Neural progenitor cell (in vitro differentiated cells): ENCODE measurements at regions not wholly inside any gene's neighbourhood (a gene's known extent, or its start where the extent isn't known, plus 50 kb on each side); places are given as distances from the start of the nearest gene placed in this dataset.

Experiments
- DNase-seq: peaks from one replicate; pipeline ENCODE4 v3.0.0-alpha.2; 2016; ENCODE audit warnings: low spot score
- H2AFZ ChIP-seq: fragments of 200-600 bp; sonication (generic); replicated peaks from 2 replicates; pipeline ENCODE4 v1.6.1; 2016; ENCODE audit warnings: antibody characterized with exemption
- H3F3A ChIP-seq: fragments of 200-600 bp; sonication (generic); 2 replicates; pipeline ENCODE4 v1.6.1; 2016; ENCODE audit warnings: antibody characterized with exemption, low read depth
- H3K27ac ChIP-seq: fragments of 200-600 bp; sonication (generic); 2 replicates; pipeline ENCODE4 v1.5.1; 2016; ENCODE audit warnings: mild to moderate bottlenecking
- H3K27me3 ChIP-seq: fragments of 200-600 bp; sonication (generic); 2 replicates; pipeline ENCODE4 v1.6.1; 2016; ENCODE audit warnings: mild to moderate bottlenecking, moderate library complexity
- H3K36me3 ChIP-seq: fragments of 200-600 bp; sonication (generic); 2 replicates; pipeline ENCODE4 v1.5.1; 2016
- H3K4me1 ChIP-seq: fragments of 200-600 bp; sonication (generic); 2 replicates; pipeline ENCODE4 v1.6.1; 2016; ENCODE audit warnings: mixed run types
- H3K4me2 ChIP-seq: fragments of 200-600 bp; sonication (generic); 2 replicates; pipeline ENCODE4 v1.6.1; 2016
- H3K4me3 ChIP-seq: fragments of 200-600 bp; sonication (generic); 2 replicates; pipeline ENCODE4 v1.5.1; 2016
- H3K79me2 ChIP-seq: fragments of 200-600 bp; sonication (generic); 2 replicates; pipeline ENCODE4 v1.6.1; 2016; ENCODE audit warnings: low read depth
- H3K9ac ChIP-seq: fragments of 200-600 bp; sonication (generic); 2 replicates; pipeline ENCODE4 v1.6.1; 2016
- H3K9me3 ChIP-seq: fragments of 200-600 bp; sonication (generic); 2 replicates; pipeline ENCODE4 v1.5.1; 2016; ENCODE audit warnings: low read depth
- H4K20me1 ChIP-seq: fragments of 200-600 bp; sonication (generic); 2 replicates; pipeline ENCODE4 v1.6.1; 2016; ENCODE audit warnings: low read depth
- H3K27ac Mint-ChIP-seq: 3 replicates; pipeline ENCODE4 v1.8.0; 2021; ENCODE audit warnings: mixed read lengths
- H3K27me3 Mint-ChIP-seq: 2 replicates; pipeline ENCODE4 v1.8.0; 2022; ENCODE audit warnings: low read depth, mild to moderate bottlenecking, inconsistent platforms, moderate library complexity, mixed read lengths; ENCODE audit not compliant: insufficient read depth
- H3K36me3 Mint-ChIP-seq: 3 replicates; pipeline ENCODE4 v1.8.0; 2021; ENCODE audit warnings: mixed read lengths
- H3K4me1 Mint-ChIP-seq: 3 replicates; pipeline ENCODE4 v1.8.0; 2021; ENCODE audit warnings: mixed read lengths
- H3K4me3 Mint-ChIP-seq: 3 replicates; pipeline ENCODE4 v1.8.0; 2021; ENCODE audit warnings: mild to moderate bottlenecking, moderate library complexity, mixed read lengths
- H3K9me3 Mint-ChIP-seq: 3 replicates; pipeline ENCODE4 v1.8.0; 2020; ENCODE audit warnings: mixed read lengths
- CTCF ChIP-seq: fragments of 200-600 bp; sonication (generic); IDR thresholded peaks from 2 replicates; pipeline ENCODE4 v1.5.1; 2017; ENCODE audit warnings: antibody characterized with exemption, mild to moderate bottlenecking
- EZH2 ChIP-seq: fragments of 200-600 bp; sonication (generic); IDR thresholded peaks from 2 replicates; pipeline ENCODE4 v1.6.1; 2017; ENCODE audit warnings: antibody characterized with exemption, mild to moderate bottlenecking, moderate library complexity
- EZH2phosphoT487 ChIP-seq: fragments of 200-600 bp; sonication (generic); IDR thresholded peaks from 2 replicates; pipeline ENCODE4 v1.6.1; 2017; ENCODE audit warnings: antibody characterized with exemption

GRCh38 chr5:94080390-94080789 lies 339.0 kb upstream of the POU5F2 start:
- H2AFZ ChIP-seq = no peak overlapping the region
- no peak for DNase-seq
- no peaks in the 10 kb centered on the region for H3K27me3 ChIP-seq
- H3K4me3 Mint-ChIP-seq = no peak overlapping the region
- H3K36me3 ChIP-seq = no peaks in the 10 kb centered on the region
- H3K27ac ChIP-seq = no peak overlapping the region
- no peak overlapping the region for H3K27ac Mint-ChIP-seq
- no peaks in the 10 kb centered on the region for H3K9me3 Mint-ChIP-seq
- H3K9ac ChIP-seq = no peak overlapping the region
- no peak overlapping the region for H3K4me2 ChIP-seq
- H3K27me3 Mint-ChIP-seq = no peaks in the 10 kb centered on the region
- H3K4me1 Mint-ChIP-seq = peaks cover 5% of the 10 kb centered on the region
- H3K4me1 ChIP-seq = no peaks in the 10 kb centered on the region
- no peaks in the 10 kb centered on the region for H4K20me1 ChIP-seq
- no peaks in the 10 kb centered on the region for H3K79me2 ChIP-seq
- H3K4me3 ChIP-seq = no peak overlapping the region
- no peaks in the 10 kb centered on the region for H3K9me3 ChIP-seq
- no peaks in the 10 kb centered on the region for H3F3A ChIP-seq
- no peaks in the 10 kb centered on the region for H3K36me3 Mint-ChIP-seq
- no peak for TF ChIP-seq EZH2
- TF ChIP-seq EZH2phosphoT487 = no peak
- TF ChIP-seq CTCF = no peak

GRCh38 chr5:94072116-94072515 lies 330.7 kb upstream of the POU5F2 start:
- no peaks in the 10 kb centered on the region for H3K79me2 ChIP-seq
- H3K9me3 ChIP-seq = no peaks in the 10 kb centered on the region
- H2AFZ ChIP-seq = no peak overlapping the region
- H3K36me3 Mint-ChIP-seq = peaks cover 4% of the 10 kb centered on the region
- H3K9me3 Mint-ChIP-seq = peaks cover 7% of the 10 kb centered on the region
- no peak overlapping the region for H3K4me3 ChIP-seq
- H3K27ac ChIP-seq = no peak overlapping the region
- DNase-seq = no peak
- no peak overlapping the region for H3K9ac ChIP-seq
- no peaks in the 10 kb centered on the region for H3K27me3 Mint-ChIP-seq
- H3K4me1 ChIP-seq = no peaks in the 10 kb centered on the region
- no peak overlapping the region for H3K4me2 ChIP-seq
- no peak for TF ChIP-seq EZH2
- no peak for TF ChIP-seq CTCF
- no peak for TF ChIP-seq EZH2phosphoT487
- H3K4me1 Mint-ChIP-seq = no peaks in the 10 kb centered on the region
- H3K36me3 ChIP-seq = no peaks in the 10 kb centered on the region
- no peak overlapping the region for H3K27ac Mint-ChIP-seq
- H3K4me3 Mint-ChIP-seq = no peak overlapping the region
- H3K27me3 ChIP-seq = no peaks in the 10 kb centered on the region
- H3F3A ChIP-seq = no peaks in the 10 kb centered on the region
- H4K20me1 ChIP-seq = no peaks in the 10 kb centered on the region

- Mint-ChIP-seq H3K27ac (no peak overlapping the region), H3K9me3 (peaks cover 39% of the 10 kb centered on the region), H3K4me3 (no peak overlapping the region), H3K4me1 (no peaks in the 10 kb centered on the region), H3K36me3 (peaks cover 7% of the 10 kb centered on the region), H3K27me3 (no peaks in the 10 kb centered on the region)
- Histone ChIP-seq H3K4me1 (no peaks in the 10 kb centered on the region), H4K20me1 (no peaks in the 10 kb centered on the region), H3K4me2 (no peak overlapping the region), H3K27ac (no peak overlapping the region), H3K4me3 (no peak overlapping the region), H3F3A (no peaks in the 10 kb centered on the region), H3K79me2 (no peaks in the 10 kb centered on the region), H3K9me3 (peaks cover 9% of the 10 kb centered on the region), H3K27me3 (no peaks in the 10 kb centered on the region), H3K9ac (no peak overlapping the region), H3K36me3 (no peaks in the 10 kb centered on the region), H2AFZ (no peak overlapping the region)
- no peak for DNase-seq
- TF ChIP-seq EZH2 (no peak), CTCF (no peak), EZH2phosphoT487 (no peak)
These were observed 325.2 kb upstream of the POU5F2 start for GRCh38 chr5:94066437-94067207.
